ENCODE measurements at regions not wholly inside any gene's neighbourhood (a gene's known extent, or its start where the extent isn't known, plus 50 kb on each side); places are given as distances from the start of the nearest gene placed in this dataset.

GRCh38 chr11:92907671-92908070, 61.8 kb upstream of the MTNR1B start:
- Histone ChIP-seq H3K9ac (ENCODE audit: insufficient read depth in 1 of 2, low read depth in 2 of 2, low read length in 2 of 2) (no peak overlapping the region), H3K9me3 (replicated peaks; ENCODE audit: control insufficient read depth, insufficient read depth, low read depth, low read length) (no peaks in the 10 kb centered on the region), H3K4me1 (replicated peaks in 1 of 2; ENCODE audit: control insufficient read depth in 2 of 2, insufficient read depth in 2 of 2, low read length in 2 of 2) (no peaks in the 10 kb centered on the region), H3K4me3 (no peak overlapping the region), H3K9me1 (ENCODE audit: control insufficient read depth, insufficient read depth, low read length) (no peaks in the 10 kb centered on the region), H3K27ac (ENCODE audit: extremely low read depth, low read depth, low read length) (no peak overlapping the region), H3K4me2 (ENCODE audit: insufficient read depth, low read length) (no peak overlapping the region), H3K27me3 (ENCODE audit: control insufficient read depth in 2 of 2, insufficient read depth in 2 of 2, low read length in 2 of 2) (no peaks in the 10 kb centered on the region), H3K36me3 (ENCODE audit: control insufficient read depth, insufficient read depth, low read length) (no peaks in the 10 kb centered on the region), H3K79me2 (ENCODE audit: control insufficient read depth, insufficient read depth, low read length) (no peaks in the 10 kb centered on the region), H2AFZ (ENCODE audit: low read depth, low read length) (no peak overlapping the region), H4K20me1 (replicated peaks; ENCODE audit: control insufficient read depth, insufficient read depth, low read length) (no peaks in the 10 kb centered on the region)
- TF ChIP-seq TEAD4 (IDR thresholded peaks at IDR 0.05; ENCODE audit: low read length) (no peak), TEAD4 (CRISPR knock-in tag; IDR thresholded peaks at IDR 0.05; ENCODE audit: borderline replicate concordance) (no peak), CTBP1 (IDR thresholded peaks at IDR 0.05; ENCODE audit: borderline replicate concordance) (no peak), RBFOX2 (IDR thresholded peaks at IDR 0.05; ENCODE audit: low read depth, low read length) (no peak), FOXJ3 (CRISPR knock-in tag; IDR thresholded peaks at IDR 0.05) (no peak), IRF2 (CRISPR knock-in tag; IDR thresholded peaks at IDR 0.05) (no peak), TEAD1 (CRISPR knock-in tag; IDR thresholded peaks at IDR 0.05) (no peak)
- ATAC-seq: no peak
- intact Hi-C loops (cut with micrococcal nuclease) (no loop called here), in situ Hi-C loops (cut with MboI) (no loop called here)
- WGBS (ENCODE audit: insufficient coverage, low coverage, missing lambda C conversion rate): 0% methylated on average over 4 of the region's 4 CpGs
- ChIA-PET POLR2A (no interaction called here), CTCF (ENCODE audit: low intra/inter-chr PET ratio) (no interaction called here)
- BruUV-seq (replicated peaks): no TSS peak
- FAIRE-seq: no peak
- no peak for DNase-seq (ENCODE audit: extremely low read depth in 1 of 4, low spot score in 3 of 4)

DNA sequence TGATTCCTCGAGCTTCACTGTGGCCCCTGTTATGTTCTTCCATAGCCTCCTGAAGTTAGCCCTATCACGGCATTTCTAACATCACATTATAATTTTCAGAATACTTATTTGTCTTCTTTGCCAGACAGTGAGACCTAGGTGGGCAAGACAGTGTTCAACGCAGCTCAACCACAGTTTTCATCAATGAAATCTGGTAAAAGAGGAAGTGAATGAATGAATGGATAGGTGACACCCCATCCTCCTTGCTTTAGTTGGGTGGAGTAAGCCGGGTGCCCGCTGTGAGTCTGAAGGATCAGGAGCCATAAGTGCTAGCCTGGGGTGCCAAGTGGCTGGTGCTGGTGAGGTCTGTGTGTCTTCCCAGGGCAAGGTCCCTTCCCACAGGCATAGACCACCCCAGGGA, 60.2 kb upstream of the MTNR1B start:
- BruUV-seq (replicated peaks): no TSS peak
- H3K9me1 ChIP-seq (ENCODE audit: control insufficient read depth, insufficient read depth, low read length): no peaks in the 10 kb centered on the region
- DNase-seq (ENCODE audit: extremely low read depth in 1 of 4, low spot score in 3 of 4) (no peak), ATAC-seq (no peak), FAIRE-seq (no peak)
- no peak overlapping the region for H3K9ac ChIP-seq (ENCODE audit: insufficient read depth in 1 of 2, low read depth in 2 of 2, low read length in 2 of 2)
- H3K36me3 ChIP-seq (ENCODE audit: control insufficient read depth, insufficient read depth, low read length): no peaks in the 10 kb centered on the region
- ChIA-PET CTCF (ENCODE audit: low intra/inter-chr PET ratio) (no interaction called here), POLR2A (no interaction called here)
- no peaks in the 10 kb centered on the region for H3K9me3 ChIP-seq (replicated peaks; ENCODE audit: control insufficient read depth, insufficient read depth, low read depth, low read length)
- no peak overlapping the region for H3K4me3 ChIP-seq
- no peaks in the 10 kb centered on the region for H3K27me3 ChIP-seq (ENCODE audit: control insufficient read depth in 2 of 2, insufficient read depth in 2 of 2, low read length in 2 of 2)
- TF ChIP-seq SPI1 (IDR thresholded peaks at IDR 0.05; ENCODE audit: borderline replicate concordance, low read depth, low read length) (peak; percentile 70), ZNF311 (CRISPR knock-in tag; IDR thresholded peaks at IDR 0.05) (no peak)
- H3K27ac ChIP-seq (ENCODE audit: extremely low read depth, low read depth, low read length): no peak overlapping the region
- no peaks in the 10 kb centered on the region for H3K4me1 ChIP-seq (replicated peaks in 1 of 2; ENCODE audit: control insufficient read depth in 2 of 2, insufficient read depth in 2 of 2, low read length in 2 of 2)
- H3K79me2 ChIP-seq (ENCODE audit: control insufficient read depth, insufficient read depth, low read length): no peaks in the 10 kb centered on the region
- in situ Hi-C loops (cut with MboI): no loop called here
- H2AFZ ChIP-seq (ENCODE audit: low read depth, low read length): no peak overlapping the region
- no peaks in the 10 kb centered on the region for H4K20me1 ChIP-seq (replicated peaks; ENCODE audit: control insufficient read depth, insufficient read depth, low read length)
- intact Hi-C loops (cut with micrococcal nuclease): no loop called here
- H3K4me2 ChIP-seq (ENCODE audit: insufficient read depth, low read length): no peak overlapping the region
- WGBS (ENCODE audit: insufficient coverage, low coverage, missing lambda C conversion rate): 2% methylated on average over 5 of the region's 5 CpGs

All from K562 (cell line).